Liver (tissue), 7 donors: ENCODE measurements at regions not wholly inside any gene's neighbourhood (a gene's known extent, or its start where the extent isn't known, plus 50 kb on each side); places are given as distances from the start of the nearest gene placed in this dataset.

Source experiments
- DNase-seq: peaks from one replicate; pipeline ENCODE4 v3.0.0-alpha.2; 2017; ENCODE audit warnings: low spot score
- H3K27ac ChIP-seq, 2 donors: one replicate each; pipeline ENCODE4 v1.7.0; 2013; ENCODE audit warnings: inconsistent platforms in 2 of 2, low read length in 2 of 2, control low read depth in 1 of 2, low read depth in 1 of 2, mild to moderate bottlenecking in 1 of 2
- H3K27me3 ChIP-seq, 4 donors: one replicate each; pipeline versions ENCODE4 v1.6.1 to v1.7.0; 2013; ENCODE audit warnings: low read length in 3 of 4, inconsistent platforms in 1 of 4, mild to moderate bottlenecking in 1 of 4, moderate library complexity in 1 of 4; ENCODE audit not compliant: control insufficient read depth in 4 of 4, insufficient read depth in 4 of 4
- H3K36me3 ChIP-seq, 4 donors: one replicate each; pipeline versions ENCODE4 v1.6.1 to v1.7.0; 2013; ENCODE audit warnings: low read length in 3 of 4, mild to moderate bottlenecking in 3 of 4, low read depth in 1 of 4, moderate library complexity in 1 of 4; ENCODE audit not compliant: control insufficient read depth in 4 of 4, insufficient read depth in 3 of 4
- H3K4me1 ChIP-seq, 4 donors: one replicate each; pipeline versions ENCODE4 v1.6.1 to v1.7.0; 2013; ENCODE audit warnings: low read length in 3 of 4, mild to moderate bottlenecking in 3 of 4, moderate library complexity in 1 of 4; ENCODE audit not compliant: control insufficient read depth in 4 of 4, insufficient read depth in 4 of 4
- H3K4me3 ChIP-seq, 3 donors: one replicate each; pipeline versions ENCODE4 v1.6.1 to v1.7.0; 2013; ENCODE audit warnings: low read length in 3 of 3, control low read depth in 1 of 3, low read depth in 1 of 3, mild to moderate bottlenecking in 1 of 3
- H3K9ac ChIP-seq, 2 donors: one replicate each; pipeline ENCODE4 v1.7.0; 2013; ENCODE audit warnings: low read length in 2 of 2, mild to moderate bottlenecking in 2 of 2, moderate library complexity in 2 of 2, control low read depth in 1 of 2, low read depth in 1 of 2
- H3K9me3 ChIP-seq, 4 donors: one replicate each; pipeline versions ENCODE4 v1.6.1 to v1.7.0; 2013; ENCODE audit warnings: low read length in 3 of 4; ENCODE audit not compliant: control insufficient read depth in 4 of 4
- EGR1 ChIP-seq, 2 donors: IDR thresholded peaks; 2 replicates each; pipeline ENCODE4 v1.6.1; 2016 to 2018; ENCODE audit warnings: antibody characterized with exemption in 2 of 2, low read depth in 2 of 2
- FOXA1 ChIP-seq: IDR thresholded peaks from 2 replicates; pipeline ENCODE4 v1.6.1; 2016; ENCODE audit warnings: antibody characterized with exemption
- FOXA2 ChIP-seq: IDR thresholded peaks from 2 replicates; pipeline ENCODE4 v1.6.1; 2016; ENCODE audit warnings: antibody characterized with exemption
- GABPA ChIP-seq, 2 donors: IDR thresholded peaks in 1 of 2; conservative IDR thresholded peaks in 1 of 2; 2 replicates each; pipeline ENCODE4 v1.6.1; 2016; ENCODE audit warnings: antibody characterized with exemption in 2 of 2, mild to moderate bottlenecking in 1 of 2, moderate library complexity in 1 of 2
- HNF4A ChIP-seq, 2 donors: conservative IDR thresholded peaks; 2 replicates each; pipeline ENCODE4 v1.6.1; 2016; ENCODE audit warnings: antibody characterized with exemption in 2 of 2, mild to moderate bottlenecking in 2 of 2
- HNF4G ChIP-seq: IDR thresholded peaks from 2 replicates; pipeline ENCODE4 v1.6.1; 2016; ENCODE audit warnings: antibody characterized with exemption
- JUND ChIP-seq, 2 donors: IDR thresholded peaks; 2 replicates each; pipeline ENCODE4 v1.6.1; 2016; ENCODE audit warnings: antibody characterized with exemption in 2 of 2
- NR2F2 ChIP-seq: IDR thresholded peaks from 2 replicates; pipeline ENCODE4 v1.6.1; 2016; ENCODE audit warnings: antibody characterized with exemption
- RAD21 ChIP-seq, 2 donors: IDR thresholded peaks; 2 replicates each; pipeline ENCODE4 v1.6.1; 2016; ENCODE audit warnings: antibody characterized with exemption in 2 of 2, mild to moderate bottlenecking in 2 of 2
- RXRA ChIP-seq, 2 donors: IDR thresholded peaks; 2 replicates each; pipeline ENCODE4 v1.6.1; 2017 to 2018; ENCODE audit warnings: antibody characterized with exemption in 2 of 2, mild to moderate bottlenecking in 1 of 2
- SP1 ChIP-seq: IDR thresholded peaks from 2 replicates; pipeline ENCODE4 v1.6.1; 2018; ENCODE audit warnings: antibody characterized with exemption, mild to moderate bottlenecking
- TAF1 ChIP-seq: conservative IDR thresholded peaks from 2 replicates; pipeline ENCODE4 v1.6.1; 2016; ENCODE audit warnings: antibody characterized with exemption, mild to moderate bottlenecking
- YY1 ChIP-seq: IDR thresholded peaks from 2 replicates; pipeline ENCODE4 v1.6.1; 2016; ENCODE audit warnings: antibody characterized with exemption, mild to moderate bottlenecking
- WGBS: extraction: QIAGEN DNeasy Blood & Tissue Kit; methylation state at CpG from one replicate; pipeline ENCODE4 v1.1.7; 2013; 5-methylcytosine and 5-hydroxymethylcytosine counted together
- TF ChIP-seq, protein P1 (sequence below): IDR thresholded peaks from 2 replicates; pipeline ENCODE4 v1.6.1; 2016; ENCODE audit warnings: antibody characterized with exemption, mild to moderate bottlenecking
- TF ChIP-seq, protein P2 (sequence below): IDR thresholded peaks from 2 replicates; pipeline ENCODE4 v1.6.1; 2016; ENCODE audit warnings: antibody characterized with exemption
- TF ChIP-seq, protein P3 (sequence below): IDR thresholded peaks from 2 replicates; pipeline ENCODE4 v1.6.1; 2016; ENCODE audit warnings: antibody characterized with exemption
- TF ChIP-seq, protein P4 (sequence below): IDR thresholded peaks from 2 replicates; pipeline ENCODE4 v1.6.1; 2016; ENCODE audit warnings: antibody characterized with exemption
- donor health status: healthy.
- donor health status: healthy.
- donor health status: healthy.
- donor health status: healthy.

DNA sequence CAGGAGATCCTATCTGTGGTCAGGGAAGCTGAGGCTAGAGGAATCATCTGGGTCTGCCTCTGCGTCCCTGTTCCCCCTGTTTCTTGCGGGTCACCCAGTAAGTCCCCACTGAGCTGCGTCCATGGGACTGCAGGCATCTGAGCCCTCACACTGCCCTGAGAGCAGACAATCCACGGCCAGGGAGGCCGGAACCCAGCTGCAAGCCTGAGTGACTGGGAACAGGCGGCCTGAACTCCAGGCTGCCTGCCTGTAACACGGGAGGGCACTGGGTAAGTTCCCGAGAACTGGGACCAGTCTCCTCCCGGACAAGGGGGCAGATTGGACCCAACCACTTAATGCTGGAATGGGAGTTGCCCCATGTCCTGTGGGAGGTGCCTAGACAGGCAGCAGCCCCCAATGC is 727.4 kb downstream of the BRD1 start:
- 71% methylated on average over 9 of the region's 9 CpGs for WGBS
- H3K36me3 ChIP-seq: no peaks in the 10 kb centered on the region
- no peak overlapping the region for H3K27ac ChIP-seq
- H3K27me3 ChIP-seq: no peaks in the 10 kb centered on the region
- H3K9me3 ChIP-seq: no peaks in the 10 kb centered on the region
- H3K9ac ChIP-seq: no peak overlapping the region
- no peaks in the 10 kb centered on the region for H3K4me1 ChIP-seq
- TF ChIP-seq YY1 (no peak), NR2F2 (no peak), GABPA (IDR thresholded peaks at IDR 0.05 in 1 of 2, conservative IDR thresholded peaks at IDR 0.05 in 1 of 2) (no peak), HNF4G (no peak), SP1 (no peak), RAD21 (IDR thresholded peaks at IDR 0.05) (no peak), HNF4A (conservative IDR thresholded peaks at IDR 0.05) (no peak), EGR1 (IDR thresholded peaks at IDR 0.05; ENCODE audit: low read depth in 2 of 2) (no peak), JUND (IDR thresholded peaks at IDR 0.05) (no peak), FOXA1 (no peak), RXRA (IDR thresholded peaks at IDR 0.05) (no peak), TAF1 (no peak), FOXA2 (no peak)
- TF ChIP-seq, protein P1, sequence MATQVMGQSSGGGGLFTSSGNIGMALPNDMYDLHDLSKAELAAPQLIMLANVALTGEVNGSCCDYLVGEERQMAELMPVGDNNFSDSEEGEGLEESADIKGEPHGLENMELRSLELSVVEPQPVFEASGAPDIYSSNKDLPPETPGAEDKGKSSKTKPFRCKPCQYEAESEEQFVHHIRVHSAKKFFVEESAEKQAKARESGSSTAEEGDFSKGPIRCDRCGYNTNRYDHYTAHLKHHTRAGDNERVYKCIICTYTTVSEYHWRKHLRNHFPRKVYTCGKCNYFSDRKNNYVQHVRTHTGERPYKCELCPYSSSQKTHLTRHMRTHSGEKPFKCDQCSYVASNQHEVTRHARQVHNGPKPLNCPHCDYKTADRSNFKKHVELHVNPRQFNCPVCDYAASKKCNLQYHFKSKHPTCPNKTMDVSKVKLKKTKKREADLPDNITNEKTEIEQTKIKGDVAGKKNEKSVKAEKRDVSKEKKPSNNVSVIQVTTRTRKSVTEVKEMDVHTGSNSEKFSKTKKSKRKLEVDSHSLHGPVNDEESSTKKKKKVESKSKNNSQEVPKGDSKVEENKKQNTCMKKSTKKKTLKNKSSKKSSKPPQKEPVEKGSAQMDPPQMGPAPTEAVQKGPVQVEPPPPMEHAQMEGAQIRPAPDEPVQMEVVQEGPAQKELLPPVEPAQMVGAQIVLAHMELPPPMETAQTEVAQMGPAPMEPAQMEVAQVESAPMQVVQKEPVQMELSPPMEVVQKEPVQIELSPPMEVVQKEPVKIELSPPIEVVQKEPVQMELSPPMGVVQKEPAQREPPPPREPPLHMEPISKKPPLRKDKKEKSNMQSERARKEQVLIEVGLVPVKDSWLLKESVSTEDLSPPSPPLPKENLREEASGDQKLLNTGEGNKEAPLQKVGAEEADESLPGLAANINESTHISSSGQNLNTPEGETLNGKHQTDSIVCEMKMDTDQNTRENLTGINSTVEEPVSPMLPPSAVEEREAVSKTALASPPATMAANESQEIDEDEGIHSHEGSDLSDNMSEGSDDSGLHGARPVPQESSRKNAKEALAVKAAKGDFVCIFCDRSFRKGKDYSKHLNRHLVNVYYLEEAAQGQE: no peak
- TF ChIP-seq, protein P2, sequence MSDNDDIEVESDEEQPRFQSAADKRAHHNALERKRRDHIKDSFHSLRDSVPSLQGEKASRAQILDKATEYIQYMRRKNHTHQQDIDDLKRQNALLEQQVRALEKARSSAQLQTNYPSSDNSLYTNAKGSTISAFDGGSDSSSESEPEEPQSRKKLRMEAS: no peak
- TF ChIP-seq, protein P3, sequence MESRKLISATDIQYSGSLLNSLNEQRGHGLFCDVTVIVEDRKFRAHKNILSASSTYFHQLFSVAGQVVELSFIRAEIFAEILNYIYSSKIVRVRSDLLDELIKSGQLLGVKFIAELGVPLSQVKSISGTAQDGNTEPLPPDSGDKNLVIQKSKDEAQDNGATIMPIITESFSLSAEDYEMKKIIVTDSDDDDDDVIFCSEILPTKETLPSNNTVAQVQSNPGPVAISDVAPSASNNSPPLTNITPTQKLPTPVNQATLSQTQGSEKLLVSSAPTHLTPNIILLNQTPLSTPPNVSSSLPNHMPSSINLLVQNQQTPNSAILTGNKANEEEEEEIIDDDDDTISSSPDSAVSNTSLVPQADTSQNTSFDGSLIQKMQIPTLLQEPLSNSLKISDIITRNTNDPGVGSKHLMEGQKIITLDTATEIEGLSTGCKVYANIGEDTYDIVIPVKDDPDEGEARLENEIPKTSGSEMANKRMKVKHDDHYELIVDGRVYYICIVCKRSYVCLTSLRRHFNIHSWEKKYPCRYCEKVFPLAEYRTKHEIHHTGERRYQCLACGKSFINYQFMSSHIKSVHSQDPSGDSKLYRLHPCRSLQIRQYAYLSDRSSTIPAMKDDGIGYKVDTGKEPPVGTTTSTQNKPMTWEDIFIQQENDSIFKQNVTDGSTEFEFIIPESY: no peak
- TF ChIP-seq, protein P4, sequence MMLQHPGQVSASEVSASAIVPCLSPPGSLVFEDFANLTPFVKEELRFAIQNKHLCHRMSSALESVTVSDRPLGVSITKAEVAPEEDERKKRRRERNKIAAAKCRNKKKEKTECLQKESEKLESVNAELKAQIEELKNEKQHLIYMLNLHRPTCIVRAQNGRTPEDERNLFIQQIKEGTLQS: no peak
- DNase-seq: no peak
- no peak overlapping the region for H3K4me3 ChIP-seq

DNA sequence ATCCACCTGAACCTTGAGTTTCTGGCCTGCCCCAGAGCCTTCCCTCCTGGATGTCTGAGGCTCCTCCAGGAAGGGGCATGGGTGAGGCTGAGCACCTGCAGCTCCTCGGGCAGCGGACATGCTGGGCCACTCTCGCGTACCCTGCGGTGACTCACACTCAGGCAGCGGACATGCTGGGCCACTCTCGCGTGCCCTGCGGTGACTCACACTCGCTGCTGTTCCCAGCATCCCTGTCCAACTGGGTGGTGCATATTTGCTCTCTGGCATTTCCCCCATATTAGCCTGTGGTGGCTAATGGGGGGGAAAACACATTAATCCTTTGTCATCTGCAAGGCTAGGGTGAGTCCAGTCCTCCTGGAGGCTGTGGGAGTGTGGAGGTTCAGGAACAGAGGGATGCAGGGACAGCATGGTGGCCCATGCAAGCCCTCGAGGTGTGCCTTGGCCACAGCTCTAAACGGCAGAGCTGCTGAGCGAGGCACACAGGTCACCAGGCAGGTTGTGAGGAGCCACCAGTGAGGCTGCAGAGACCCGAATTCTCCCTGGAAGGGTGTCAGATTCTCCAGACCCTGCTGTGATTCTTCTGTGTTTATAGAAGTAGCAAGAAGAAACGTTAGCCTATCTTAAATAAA is 728.1 kb downstream of the BRD1 start:
- Histone ChIP-seq H3K4me3 (no peak overlapping the region), H3K9ac (no peak overlapping the region), H3K27ac (no peak overlapping the region), H3K4me1 (no peaks in the 10 kb centered on the region), H3K36me3 (no peaks in the 10 kb centered on the region), H3K27me3 (no peaks in the 10 kb centered on the region), H3K9me3 (no peaks in the 10 kb centered on the region)
- no peak for DNase-seq
- 78% methylated on average over 15 of the region's 15 CpGs for WGBS
- TF ChIP-seq, protein P4: no peak
- TF ChIP-seq RXRA (IDR thresholded peaks at IDR 0.05) (no peak), GABPA (IDR thresholded peaks at IDR 0.05 in 1 of 2, conservative IDR thresholded peaks at IDR 0.05 in 1 of 2) (no peak), RAD21 (IDR thresholded peaks at IDR 0.05) (no peak), YY1 (no peak), HNF4G (no peak), SP1 (no peak), HNF4A (conservative IDR thresholded peaks at IDR 0.05) (no peak), NR2F2 (no peak), EGR1 (IDR thresholded peaks at IDR 0.05; ENCODE audit: low read depth in 2 of 2) (no peak), TAF1 (no peak), JUND (IDR thresholded peaks at IDR 0.05) (no peak)
- TF ChIP-seq, protein P3: no peak
- TF ChIP-seq, protein P1: no peak
- TF ChIP-seq, protein P2: no peak
